GM21367 (cell line): ENCODE measurements at regions not wholly inside any gene's neighbourhood (a gene's known extent, or its start where the extent isn't known, plus 50 kb on each side); places are given as distances from the start of the nearest gene placed in this dataset.
A peak's percentile ranks its signal among the peaks of the same experiment; 100 is the strongest.

Source experiments
- ATAC-seq: cut with Tn5 transposase; IDR thresholded peaks from one replicate; pipeline ENCODE4 v1.9.1; 2021; ENCODE audit not compliant: unreplicated experiment

GRCh38 chr9:79233542-79233941 lies 338.2 kb upstream of the TLE4 start:
- ATAC-seq, result peak; percentile 63

- no peak for ATAC-seq
These were observed 335.3 kb upstream of the TLE4 start for GRCh38 chr9:79236466-79236865.

GRCh38 chr9:79237861-79238260 lies 333.9 kb upstream of the TLE4 start:
- no peak for ATAC-seq

GRCh38 chr9:79240774-79241173 lies 331.0 kb upstream of the TLE4 start:
- ATAC-seq, result no peak

- ATAC-seq, result no peak
These were observed 329.3 kb upstream of the TLE4 start for GRCh38 chr9:79242489-79242888.

GRCh38 chr9:79246170-79246569 lies 325.6 kb upstream of the TLE4 start:
- no peak for ATAC-seq

- ATAC-seq, result no peak
These were observed 324.7 kb upstream of the TLE4 start for GRCh38 chr9:79247021-79247420.

GRCh38 chr9:79250806-79251205 lies 321.0 kb upstream of the TLE4 start:
- no peak for ATAC-seq

GRCh38 chr9:79254900-79255650 lies 316.7 kb upstream of the TLE4 start:
- ATAC-seq, result no peak

- no peak for ATAC-seq
These were observed 316.0 kb upstream of the TLE4 start for GRCh38 chr9:79255651-79256260.

GRCh38 chr9:79256691-79257213 lies 315.0 kb upstream of the TLE4 start:
- ATAC-seq, result no peak

- ATAC-seq, result no peak
These were observed 314.5 kb upstream of the TLE4 start for GRCh38 chr9:79257228-79257781.

- no peak for ATAC-seq
These were observed 313.9 kb upstream of the TLE4 start for GRCh38 chr9:79257790-79258351.

- ATAC-seq, result no peak
These were observed 311.9 kb upstream of the TLE4 start for GRCh38 chr9:79259858-79260257.

GRCh38 chr9:79263628-79264027 lies 308.1 kb upstream of the TLE4 start:
- no peak for ATAC-seq

- ATAC-seq, result no peak
These were observed 307.7 kb upstream of the TLE4 start for GRCh38 chr9:79264041-79264440.

GRCh38 chr9:79264511-79265355 lies 307.0 kb upstream of the TLE4 start:
- ATAC-seq, result no peak

GRCh38 chr9:79266986-79267385 lies 304.8 kb upstream of the TLE4 start:
- no peak for ATAC-seq

GRCh38 chr9:79268806-79269205 lies 303.0 kb upstream of the TLE4 start:
- ATAC-seq, result no peak

GRCh38 chr9:79273311-79273710 lies 298.5 kb upstream of the TLE4 start:
- no peak for ATAC-seq

- ATAC-seq, result no peak
These were observed 292.4 kb upstream of the TLE4 start for GRCh38 chr9:79279356-79279755.
